ENCODE measurements at regions not wholly inside any gene's neighbourhood (a gene's known extent, or its start where the extent isn't known, plus 50 kb on each side); places are given as distances from the start of the nearest gene placed in this dataset.
A peak's percentile ranks its signal among the peaks of the same experiment; 100 is the strongest.

GRCh38 chr20:11083841-11084240, 410.0 kb upstream of the JAG1 start:
- DNase-seq = no peak

DNA sequence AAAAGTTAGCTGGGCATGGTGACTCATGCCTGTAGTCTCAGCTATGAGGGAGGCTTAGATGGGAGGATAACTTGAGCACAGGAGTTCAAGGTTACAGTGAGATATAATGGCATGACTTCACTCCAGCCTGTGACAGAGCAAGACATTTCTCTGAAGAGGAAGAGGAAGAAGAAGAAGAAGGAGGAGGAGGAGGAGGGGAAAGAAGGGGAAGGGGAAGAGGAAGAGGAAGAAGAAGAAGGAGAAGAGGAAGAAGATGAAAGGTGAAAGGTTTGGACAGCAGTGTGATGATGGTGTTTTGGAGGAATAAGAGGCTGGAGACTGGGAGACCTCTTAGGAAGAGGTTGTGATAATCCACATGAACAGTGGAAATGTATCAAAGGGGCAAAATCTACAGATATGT, 410.7 kb upstream of the JAG1 start:
- DNase-seq = no peak

DNA sequence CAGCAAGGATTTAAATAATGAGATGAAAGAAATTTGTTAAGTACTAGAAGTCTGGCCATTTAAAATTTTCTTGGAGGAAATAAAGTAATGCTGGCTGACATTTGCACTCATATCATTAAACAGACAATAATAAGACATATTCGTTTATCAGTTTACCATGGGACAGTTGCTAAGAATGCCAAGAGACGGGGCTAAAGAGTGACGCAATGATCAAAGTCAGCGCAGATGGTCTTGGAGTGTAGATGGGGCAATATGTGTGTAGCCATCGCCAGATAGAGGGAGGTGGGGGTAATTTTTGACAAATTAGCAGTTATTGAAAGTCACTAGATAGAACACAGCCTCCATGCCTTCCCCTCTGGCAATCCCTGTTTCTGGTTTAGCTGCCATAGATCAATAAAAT, 413.2 kb upstream of the JAG1 start:
- no peak for DNase-seq

- DNase-seq = no peak
These were observed 417.0 kb upstream of the JAG1 start for GRCh38 chr20:11090751-11091150.

DNA sequence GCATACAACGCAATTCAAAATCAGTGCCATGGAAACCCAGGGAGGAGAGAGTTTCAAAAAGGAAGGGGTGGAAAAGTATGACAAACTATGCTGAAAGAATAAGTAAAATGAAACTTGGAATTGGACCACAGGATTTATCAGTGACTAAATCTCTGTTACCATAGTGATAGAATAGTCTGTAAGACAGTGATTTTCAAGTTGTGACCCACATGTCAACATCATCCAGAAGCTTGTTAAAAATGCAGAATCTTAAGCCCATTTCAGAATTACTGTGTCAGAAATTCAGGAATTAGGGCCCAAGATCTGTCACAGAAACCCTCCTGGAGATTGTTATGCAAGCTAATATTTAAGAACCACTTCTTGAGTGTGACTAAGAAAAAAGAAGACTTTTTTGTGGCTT, 417.7 kb upstream of the JAG1 start:
- DNase-seq = no peak

DNA sequence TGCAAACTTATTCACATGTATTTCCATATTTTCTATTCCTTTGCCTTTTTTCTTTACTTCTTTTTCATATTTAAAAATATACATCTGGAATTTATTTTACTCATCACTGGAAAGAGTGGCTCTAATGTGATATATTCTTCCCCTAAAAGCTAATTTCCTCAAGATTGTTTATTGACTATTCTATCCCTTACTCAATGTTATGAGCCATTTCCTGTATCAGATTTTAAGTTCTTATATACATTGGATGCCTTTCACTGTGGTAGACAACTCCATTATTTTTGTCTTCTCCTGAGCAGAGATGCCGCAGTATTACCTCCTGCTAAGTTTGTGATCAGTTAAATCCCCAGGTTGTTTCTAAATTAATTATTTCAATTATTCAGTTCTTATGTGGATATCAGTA, 418.4 kb upstream of the JAG1 start:
- no peak for DNase-seq

DNA sequence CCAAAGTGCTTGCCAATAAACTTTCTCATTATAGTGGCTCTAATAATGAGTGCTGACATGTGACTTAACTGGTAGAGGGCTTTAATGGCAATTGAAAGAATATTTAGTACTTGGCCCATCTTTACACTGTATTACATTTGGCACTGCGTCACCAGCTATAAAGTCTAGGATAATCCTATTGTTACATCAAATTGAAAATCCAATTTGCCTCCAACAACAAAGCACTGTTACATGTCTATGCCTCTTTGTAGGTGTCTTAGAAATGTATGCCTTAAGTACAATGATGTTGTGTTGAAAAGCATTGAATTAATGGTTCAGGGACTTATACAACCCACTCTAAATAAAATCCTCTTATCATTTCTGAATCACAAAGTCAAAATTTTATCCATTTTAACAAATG, 420.4 kb upstream of the JAG1 start:
- no peak for DNase-seq

DNA sequence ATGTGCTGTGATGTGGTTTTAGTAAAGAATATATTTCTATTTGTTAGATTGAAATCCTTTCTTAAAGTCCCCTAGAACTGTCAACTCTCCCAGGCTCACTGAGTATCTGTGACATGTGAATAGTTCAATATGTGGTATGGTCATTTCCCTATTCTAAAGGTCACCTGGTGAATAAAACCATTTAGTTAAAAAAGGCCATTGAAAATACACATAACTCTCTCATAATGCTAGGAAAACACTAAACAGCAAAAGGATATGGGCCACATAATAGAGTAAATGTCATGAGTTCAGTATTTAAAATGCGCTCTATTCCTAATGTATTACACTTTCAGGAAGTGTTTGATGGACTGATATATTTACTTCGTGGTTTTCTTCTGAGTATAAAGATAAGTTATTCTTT, 420.9 kb upstream of the JAG1 start:
- DNase-seq = no peak

- no peak for DNase-seq
These were observed 425.1 kb upstream of the JAG1 start for GRCh38 chr20:11098888-11099287.

GRCh38 chr20:11101243-11101642, 427.4 kb upstream of the JAG1 start:
- DNase-seq = no peak

GRCh38 chr20:11101696-11102095, 427.9 kb upstream of the JAG1 start:
- no peak for DNase-seq

GRCh38 chr20:11103866-11104265, 430.1 kb upstream of the JAG1 start:
- DNase-seq = no peak

GRCh38 chr20:11108102-11108810, 434.5 kb upstream of the JAG1 start:
- peak in 8 of 51 donors; percentile 2 to 35 (median 9) for DNase-seq

DNA sequence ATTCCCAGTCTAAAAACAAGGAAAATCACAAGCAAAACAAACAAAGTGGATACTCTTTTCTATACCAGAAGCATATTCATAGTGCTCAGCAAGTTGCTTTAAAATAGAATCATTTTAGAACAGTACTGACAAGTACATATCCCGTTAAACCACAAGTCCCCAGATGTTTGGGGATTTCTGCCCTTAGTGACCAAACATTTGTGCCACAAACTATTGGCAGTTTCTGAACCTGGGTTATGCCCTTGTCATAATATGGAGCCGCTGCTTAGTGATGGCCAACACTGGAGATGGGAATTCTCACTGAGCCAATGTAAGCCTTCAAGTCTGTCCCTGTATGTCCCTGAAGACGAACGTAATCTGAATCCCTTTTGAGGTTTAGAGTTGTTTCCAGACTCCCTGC, 436.7 kb upstream of the JAG1 start:
- DNase-seq = no peak

GRCh38 chr20:11111191-11111590, 437.4 kb upstream of the JAG1 start:
- DNase-seq = no peak

- no peak for DNase-seq
These were observed 439.0 kb upstream of the JAG1 start for GRCh38 chr20:11112832-11113231.

DNA sequence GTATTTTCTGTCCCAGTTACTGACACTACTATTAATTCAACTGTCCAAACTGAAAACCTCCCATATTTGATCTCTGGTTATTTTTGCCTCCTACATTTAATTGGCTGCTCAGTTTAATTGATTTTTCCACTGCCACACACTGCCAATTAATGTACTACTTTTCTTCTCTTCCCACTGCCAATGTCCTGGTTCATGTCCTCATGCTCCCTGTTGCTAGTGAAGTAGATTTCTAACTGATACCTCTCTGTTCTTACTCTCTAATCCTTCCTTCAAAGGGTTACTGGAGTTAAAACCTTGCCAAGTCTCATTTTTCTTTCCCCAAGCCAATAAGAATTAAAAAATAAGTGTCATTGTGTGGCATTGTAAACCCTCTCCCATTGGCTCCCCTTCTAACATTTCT, 440.6 kb upstream of the JAG1 start:
- DNase-seq = no peak

- no peak for DNase-seq
These were observed 444.2 kb upstream of the JAG1 start for GRCh38 chr20:11117808-11118528.

DNA sequence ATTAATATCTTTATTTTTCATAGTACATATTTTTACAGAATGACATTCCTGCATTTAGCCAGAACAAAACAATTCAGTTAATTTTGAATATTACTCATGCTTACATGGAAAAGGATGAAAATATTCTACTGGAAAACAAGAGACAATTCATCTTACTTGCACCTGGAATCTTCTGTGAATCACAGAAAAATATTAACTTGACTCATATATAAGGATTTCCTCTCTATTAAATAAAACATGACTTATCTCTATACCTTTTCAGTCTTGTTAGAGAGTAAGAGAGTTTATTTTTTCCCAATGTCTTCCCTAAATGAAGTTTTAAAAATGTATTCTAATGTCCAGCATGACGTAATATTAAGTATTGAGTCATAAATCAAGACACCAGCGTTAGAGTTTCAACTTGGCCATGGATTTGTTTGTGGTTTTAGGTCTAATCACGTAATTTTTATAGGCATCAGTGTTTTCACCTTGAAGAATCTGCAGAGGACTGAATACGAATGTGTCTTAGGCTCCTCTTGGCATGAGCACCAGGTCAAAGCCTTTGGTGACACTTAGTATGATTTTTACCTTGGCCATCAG, 445.1 kb upstream of the JAG1 start:
- DNase-seq = no peak

DNA sequence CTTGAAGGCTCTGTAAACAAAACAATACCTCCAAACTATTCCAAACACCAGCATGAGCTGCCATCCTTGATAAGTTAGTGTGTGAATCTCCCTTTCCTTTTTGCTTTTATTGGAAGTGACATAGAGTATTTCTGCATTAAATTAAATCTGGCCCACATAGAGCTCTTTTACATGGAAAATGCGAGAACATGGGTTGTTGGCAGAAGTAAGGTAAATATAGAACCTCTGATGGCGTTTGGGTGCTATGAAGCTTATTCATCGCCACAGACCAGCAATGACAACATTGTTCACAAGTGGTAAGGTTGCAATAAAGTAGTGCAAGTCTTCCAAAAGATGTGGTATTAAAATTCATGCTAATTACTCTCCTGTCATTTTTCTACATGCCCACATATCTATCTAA, 445.8 kb upstream of the JAG1 start:
- no peak for DNase-seq

DNA sequence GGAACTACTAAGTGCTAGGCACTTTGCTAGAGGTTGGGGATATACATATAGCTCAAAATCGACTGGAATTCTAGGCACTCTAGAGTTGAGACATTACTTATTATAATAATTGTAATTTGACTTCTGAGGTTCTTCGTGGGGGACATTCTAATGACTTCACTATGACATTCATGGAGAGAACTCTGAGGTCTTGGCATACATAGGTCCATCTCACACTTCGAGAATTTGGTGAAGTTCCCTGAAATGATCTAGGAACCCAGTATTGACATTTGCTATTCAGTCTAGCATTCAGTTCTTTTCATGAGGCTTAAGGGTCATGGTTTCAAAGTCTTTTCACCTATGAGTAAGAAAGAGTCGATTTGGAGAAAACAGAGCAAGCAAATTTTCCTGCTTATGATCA, 446.6 kb upstream of the JAG1 start:
- no peak for DNase-seq

- peak in 3 of 51 donors; percentile 3 to 10 (median 3) for DNase-seq
These were observed 451.2 kb upstream of the JAG1 start for GRCh38 chr20:11124849-11125505.
